ENCODE measurements at regions not wholly inside any gene's neighbourhood (a gene's known extent, or its start where the extent isn't known, plus 50 kb on each side); places are given as distances from the start of the nearest gene placed in this dataset.

DNA sequence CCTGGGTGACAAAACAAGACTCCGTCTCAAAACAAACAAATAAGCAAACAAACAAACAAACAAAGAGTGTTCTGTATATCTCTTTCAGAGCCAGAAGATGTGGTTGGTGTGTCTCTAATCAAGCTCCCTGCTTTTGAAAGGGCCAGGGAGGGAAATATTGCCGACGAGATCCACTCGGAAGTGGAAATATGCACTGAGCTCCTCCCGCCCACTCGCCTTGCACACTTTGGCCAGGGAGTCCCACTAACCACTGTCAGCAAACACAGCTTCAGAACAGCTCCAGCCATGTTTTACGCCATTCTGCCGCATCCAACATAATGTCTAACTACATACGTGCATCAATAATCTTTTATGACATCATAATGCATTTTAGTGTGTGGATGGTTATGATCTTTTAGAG, 155.5 kb upstream of the VSTM2B start:
- TF ChIP-seq, protein P1, sequence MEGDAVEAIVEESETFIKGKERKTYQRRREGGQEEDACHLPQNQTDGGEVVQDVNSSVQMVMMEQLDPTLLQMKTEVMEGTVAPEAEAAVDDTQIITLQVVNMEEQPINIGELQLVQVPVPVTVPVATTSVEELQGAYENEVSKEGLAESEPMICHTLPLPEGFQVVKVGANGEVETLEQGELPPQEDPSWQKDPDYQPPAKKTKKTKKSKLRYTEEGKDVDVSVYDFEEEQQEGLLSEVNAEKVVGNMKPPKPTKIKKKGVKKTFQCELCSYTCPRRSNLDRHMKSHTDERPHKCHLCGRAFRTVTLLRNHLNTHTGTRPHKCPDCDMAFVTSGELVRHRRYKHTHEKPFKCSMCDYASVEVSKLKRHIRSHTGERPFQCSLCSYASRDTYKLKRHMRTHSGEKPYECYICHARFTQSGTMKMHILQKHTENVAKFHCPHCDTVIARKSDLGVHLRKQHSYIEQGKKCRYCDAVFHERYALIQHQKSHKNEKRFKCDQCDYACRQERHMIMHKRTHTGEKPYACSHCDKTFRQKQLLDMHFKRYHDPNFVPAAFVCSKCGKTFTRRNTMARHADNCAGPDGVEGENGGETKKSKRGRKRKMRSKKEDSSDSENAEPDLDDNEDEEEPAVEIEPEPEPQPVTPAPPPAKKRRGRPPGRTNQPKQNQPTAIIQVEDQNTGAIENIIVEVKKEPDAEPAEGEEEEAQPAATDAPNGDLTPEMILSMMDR (conservative IDR thresholded peaks at IDR 0.05; ENCODE audit: low read length) = no peak
- no peak for TF ChIP-seq EZH2phosphoT487 (IDR thresholded peaks at IDR 0.05; ENCODE audit: borderline replicate concordance, low read depth, low read length)
